DOHH2 (cell line): ENCODE measurements at regions not wholly inside any gene's neighbourhood (a gene's known extent, or its start where the extent isn't known, plus 50 kb on each side); places are given as distances from the start of the nearest gene placed in this dataset.
"Not testable (repeated sequence)": the region's sequence is repeated elsewhere in the genome, so short reads cannot be mapped to it uniquely, and the experiment has no call there.

ENCODE experiments used
- H3F3A ChIP-seq: fragments of 200-600 bp; sonication (generic), shearing (Covaris generic); 2 replicates; pipeline ENCODE4 v1.6.0; 2016; ENCODE audit warnings: antibody characterized with exemption, mild to moderate bottlenecking; ENCODE audit not compliant: control insufficient read depth, insufficient read depth
- H3K27ac ChIP-seq: fragments of 200-600 bp; sonication (generic); 2 replicates; pipeline ENCODE4 v1.5.1; 2014; ENCODE audit warnings: low read depth, mild to moderate bottlenecking, low read length, moderate library complexity
- H3K27me3 ChIP-seq: fragments of 200-600 bp; sonication (generic); 2 replicates; pipeline ENCODE4 v1.6.1; 2014; ENCODE audit warnings: mild to moderate bottlenecking, low read length, mixed read lengths; ENCODE audit not compliant: control insufficient read depth
- H3K36me3 ChIP-seq: fragments of 200-600 bp; sonication (generic); 2 replicates; pipeline ENCODE4 v1.6.1; 2014; ENCODE audit warnings: mild to moderate bottlenecking, low read length, moderate library complexity, mixed read lengths; ENCODE audit not compliant: control insufficient read depth
- H3K4me1 ChIP-seq: fragments of 200-600 bp; sonication (generic); 2 replicates; pipeline ENCODE4 v1.6.1; 2014; ENCODE audit warnings: mild to moderate bottlenecking, low read length, mixed read lengths; ENCODE audit not compliant: control insufficient read depth
- H3K4me2 ChIP-seq: fragments of 200-600 bp; sonication (generic); 2 replicates; pipeline ENCODE4 v1.6.0; 2014; ENCODE audit warnings: mild to moderate bottlenecking, low read length, moderate library complexity
- H3K4me3 ChIP-seq: fragments of 200-600 bp; sonication (generic); 2 replicates; pipeline ENCODE4 v1.5.1; 2014; ENCODE audit warnings: mild to moderate bottlenecking, low read length, mixed read lengths
- H3K79me2 ChIP-seq: fragments of 200-600 bp; sonication (generic); 2 replicates; pipeline ENCODE4 v1.6.1; 2014; ENCODE audit warnings: mild to moderate bottlenecking, low read length, mixed read lengths; ENCODE audit not compliant: control insufficient read depth
- H3K9me2 ChIP-seq: fragments of 200-600 bp; sonication (generic); replicated peaks from 2 replicates; pipeline ENCODE4 v1.6.1; 2014; ENCODE audit warnings: mild to moderate bottlenecking, low read length, mixed read lengths; ENCODE audit not compliant: control insufficient read depth
- H3K9me3 ChIP-seq: fragments of 200-600 bp; sonication (generic); 2 replicates; pipeline ENCODE4 v1.6.1; 2014; ENCODE audit warnings: antibody characterized with exemption, low read length, mixed read lengths; ENCODE audit not compliant: control insufficient read depth, insufficient read depth
- H4K20me1 ChIP-seq: fragments of 200-600 bp; sonication (generic); 2 replicates; pipeline ENCODE4 v1.6.0; 2014; ENCODE audit warnings: low read depth, mild to moderate bottlenecking, antibody characterized with exemption, low read length, moderate library complexity; ENCODE audit not compliant: control insufficient read depth, insufficient read depth
- CTCF ChIP-seq: fragments of 200-600 bp; sonication (generic); IDR thresholded peaks from one replicate; pipeline ENCODE4 v1.5.1; 2014; ENCODE audit warnings: antibody characterized with exemption, mild to moderate bottlenecking, low read depth, low read length; ENCODE audit not compliant: poor library complexity, severe bottlenecking
- EZH2phosphoT487 ChIP-seq: fragments of 200-600 bp; sonication (generic); IDR thresholded peaks from 2 replicates; pipeline ENCODE4 v1.6.1; 2017; ENCODE audit warnings: borderline replicate concordance, mild to moderate bottlenecking, antibody characterized with exemption, low read length, moderate library complexity, mixed read lengths

GRCh38 chr17:22518185-22518584 is 825.9 kb downstream of the KCNJ18 start:
- H3K36me3 ChIP-seq, result no peaks in the 10 kb centered on the region
- no peaks in the 10 kb centered on the region for H3K9me2 ChIP-seq
- no peaks in the 10 kb centered on the region for H3F3A ChIP-seq
- no peaks in the 10 kb centered on the region for H4K20me1 ChIP-seq
- H3K4me2 ChIP-seq, result no peak overlapping the region
- peaks cover 4% of the 10 kb centered on the region; the same call in 1 of the 2 replicates for H3K9me3 ChIP-seq
- H3K27ac ChIP-seq, result no peak overlapping the region
- H3K79me2 ChIP-seq, result no peaks in the 10 kb centered on the region
- no peak overlapping the region for H3K4me3 ChIP-seq
- H3K4me1 ChIP-seq, result no peaks in the 10 kb centered on the region
- no peaks in the 10 kb centered on the region for H3K27me3 ChIP-seq
- TF ChIP-seq CTCF, result no peak
- TF ChIP-seq EZH2phosphoT487, result no peak

GRCh38 chr17:22548873-22549272 is 856.5 kb downstream of the KCNJ18 start:
- not testable (repeated sequence) for H3K4me2 ChIP-seq, H3K79me2 ChIP-seq, H3K36me3 ChIP-seq, H3K9me3 ChIP-seq, H3K4me3 ChIP-seq, H4K20me1 ChIP-seq, H3K27ac ChIP-seq, H3K4me1 ChIP-seq, H3K27me3 ChIP-seq, H3F3A ChIP-seq, H3K9me2 ChIP-seq
- TF ChIP-seq CTCF, result peak; percentile 21

GRCh38 chr17:22551695-22552415 is 859.5 kb downstream of the KCNJ18 start:
- H3K9me2 ChIP-seq, H3F3A ChIP-seq, H3K27me3 ChIP-seq, H3K79me2 ChIP-seq, H3K4me1 ChIP-seq, H3K9me3 ChIP-seq, H3K27ac ChIP-seq, H3K4me3 ChIP-seq, H4K20me1 ChIP-seq, H3K36me3 ChIP-seq, H3K4me2 ChIP-seq: not testable (repeated sequence)

- H3K27ac ChIP-seq, result no peak overlapping the region
- H3K9me3 ChIP-seq, result peaks cover 9% of the 10 kb centered on the region; the same call in 1 of the 2 replicates
- no peak overlapping the region for H3K4me2 ChIP-seq
- H3F3A ChIP-seq, result no peaks in the 10 kb centered on the region
- no peaks in the 10 kb centered on the region for H3K4me1 ChIP-seq
- H3K4me3 ChIP-seq, result no peak overlapping the region
- no peaks in the 10 kb centered on the region for H3K9me2 ChIP-seq
- no peak for TF ChIP-seq EZH2phosphoT487
- no peak for TF ChIP-seq CTCF
- H4K20me1 ChIP-seq, result no peaks in the 10 kb centered on the region
- no peaks in the 10 kb centered on the region for H3K36me3 ChIP-seq
- no peaks in the 10 kb centered on the region for H3K27me3 ChIP-seq
- H3K79me2 ChIP-seq, result no peaks in the 10 kb centered on the region
Measured at GRCh38 chr17:22569459-22570143, 877.3 kb downstream of the KCNJ18 start.
